ENCODE measurements at regions not wholly inside any gene's neighbourhood (a gene's known extent, or its start where the extent isn't known, plus 50 kb on each side); places are given as distances from the start of the nearest gene placed in this dataset.

- Histone ChIP-seq H3K36me3 (no peaks in the 10 kb centered on the region), H3K4me3 (no peak overlapping the region), H3K9me3 (replicated peaks) (peaks cover 28% of the 10 kb centered on the region), H3K4me1 (no peaks in the 10 kb centered on the region), H3K27me3 (ENCODE audit: low read depth) (no peaks in the 10 kb centered on the region), H3K27ac (replicated peaks) (no peak overlapping the region)
- DNase-seq = no peak
- TF ChIP-seq, protein P1, sequence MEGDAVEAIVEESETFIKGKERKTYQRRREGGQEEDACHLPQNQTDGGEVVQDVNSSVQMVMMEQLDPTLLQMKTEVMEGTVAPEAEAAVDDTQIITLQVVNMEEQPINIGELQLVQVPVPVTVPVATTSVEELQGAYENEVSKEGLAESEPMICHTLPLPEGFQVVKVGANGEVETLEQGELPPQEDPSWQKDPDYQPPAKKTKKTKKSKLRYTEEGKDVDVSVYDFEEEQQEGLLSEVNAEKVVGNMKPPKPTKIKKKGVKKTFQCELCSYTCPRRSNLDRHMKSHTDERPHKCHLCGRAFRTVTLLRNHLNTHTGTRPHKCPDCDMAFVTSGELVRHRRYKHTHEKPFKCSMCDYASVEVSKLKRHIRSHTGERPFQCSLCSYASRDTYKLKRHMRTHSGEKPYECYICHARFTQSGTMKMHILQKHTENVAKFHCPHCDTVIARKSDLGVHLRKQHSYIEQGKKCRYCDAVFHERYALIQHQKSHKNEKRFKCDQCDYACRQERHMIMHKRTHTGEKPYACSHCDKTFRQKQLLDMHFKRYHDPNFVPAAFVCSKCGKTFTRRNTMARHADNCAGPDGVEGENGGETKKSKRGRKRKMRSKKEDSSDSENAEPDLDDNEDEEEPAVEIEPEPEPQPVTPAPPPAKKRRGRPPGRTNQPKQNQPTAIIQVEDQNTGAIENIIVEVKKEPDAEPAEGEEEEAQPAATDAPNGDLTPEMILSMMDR (IDR thresholded peaks at IDR 0.05; ENCODE audit: borderline replicate concordance) = no peak
- intact Hi-C loops (cut with micrococcal nuclease) = no loop called here
Measured at GRCh38 chr12:78795934-78796445, 68.6 kb upstream of the SYT1 start.

DNA sequence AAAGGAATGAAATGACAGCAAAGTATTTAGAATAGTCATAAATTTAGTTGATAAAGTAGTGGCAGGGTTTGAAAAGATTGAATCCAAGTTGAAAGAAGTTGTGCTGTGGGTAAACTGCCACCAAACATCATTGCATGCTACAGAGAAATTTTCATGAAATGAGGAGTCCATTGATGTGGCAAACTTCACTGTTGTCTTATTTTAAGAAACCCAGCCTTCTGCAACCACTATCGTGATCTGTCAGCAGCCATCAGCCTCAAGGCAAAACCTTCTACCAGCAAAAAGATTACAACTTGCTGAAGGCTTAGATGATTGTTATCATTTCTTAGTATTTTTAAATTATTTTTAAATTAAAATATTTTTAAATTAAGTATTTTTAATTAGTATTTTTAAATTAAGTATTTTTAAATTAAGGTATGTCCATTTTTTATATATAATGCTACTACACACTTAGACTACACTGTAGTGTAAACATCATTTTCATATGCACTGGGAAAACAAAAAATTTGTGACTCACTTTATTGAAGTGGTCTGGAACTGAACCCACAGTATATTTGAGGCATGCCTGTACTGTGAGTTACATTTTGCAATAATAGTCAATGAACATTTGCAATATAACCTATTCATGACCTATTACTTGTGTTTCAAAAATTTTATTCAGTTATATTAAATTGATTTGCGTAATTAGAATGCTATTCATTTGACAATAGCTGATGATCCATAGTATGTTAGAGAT lies 67.2 kb upstream of the SYT1 start:
- intact Hi-C loops (cut with micrococcal nuclease) = no loop called here
- no peaks in the 10 kb centered on the region for H3K27me3 ChIP-seq (ENCODE audit: low read depth)
- H3K4me1 ChIP-seq = no peaks in the 10 kb centered on the region
- no peak for DNase-seq
- no peak overlapping the region for H3K4me3 ChIP-seq
- H3K27ac ChIP-seq (replicated peaks) = no peak overlapping the region
- no peaks in the 10 kb centered on the region for H3K36me3 ChIP-seq
- TF ChIP-seq, protein P1 (IDR thresholded peaks at IDR 0.05; ENCODE audit: borderline replicate concordance) = no peak
- peaks cover 28% of the 10 kb centered on the region for H3K9me3 ChIP-seq (replicated peaks)

GRCh38 chr12:78799649-78800048 lies 64.9 kb upstream of the SYT1 start:
- TF ChIP-seq, protein P1 (IDR thresholded peaks at IDR 0.05; ENCODE audit: borderline replicate concordance) = no peak

DNA sequence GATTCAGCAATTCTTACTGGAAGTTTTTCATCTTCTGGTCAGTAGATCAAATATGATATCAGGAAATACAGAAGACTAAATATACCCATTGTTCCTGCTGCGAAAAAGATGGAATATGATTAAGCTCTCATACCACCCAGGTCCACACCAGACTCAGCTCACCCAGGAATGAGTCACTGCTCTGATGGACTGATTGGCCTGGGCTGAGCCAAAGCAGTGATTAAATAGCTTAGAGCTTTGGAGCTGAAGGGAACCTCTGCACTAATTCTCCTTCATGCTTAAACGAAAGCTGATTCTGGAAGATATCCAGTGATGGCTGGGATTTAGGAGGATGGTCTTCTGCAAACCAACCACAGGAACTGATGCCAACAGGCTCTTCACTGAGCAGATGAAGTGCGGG lies 62.0 kb upstream of the SYT1 start:
- TF ChIP-seq, protein P1 (IDR thresholded peaks at IDR 0.05; ENCODE audit: borderline replicate concordance) = no peak
- no peak overlapping the region for H3K27ac ChIP-seq (replicated peaks)
- no peaks in the 10 kb centered on the region for H3K27me3 ChIP-seq (ENCODE audit: low read depth)
- intact Hi-C loops (cut with micrococcal nuclease) = no loop called here
- H3K9me3 ChIP-seq (replicated peaks) = no peaks in the 10 kb centered on the region
- H3K36me3 ChIP-seq = no peaks in the 10 kb centered on the region
- no peaks in the 10 kb centered on the region for H3K4me1 ChIP-seq
- H3K4me3 ChIP-seq = no peak overlapping the region
- no peak for DNase-seq

More at GRCh38 chr12:78799649-78800048, 64.9 kb upstream of the SYT1 start:
- no peak for DNase-seq
- Histone ChIP-seq H3K9me3 (replicated peaks) (peaks cover 24% of the 10 kb centered on the region), H3K27me3 (ENCODE audit: low read depth) (no peaks in the 10 kb centered on the region), H3K4me1 (no peaks in the 10 kb centered on the region), H3K27ac (replicated peaks) (no peak overlapping the region), H3K36me3 (no peaks in the 10 kb centered on the region), H3K4me3 (no peak overlapping the region)
- intact Hi-C loops (cut with micrococcal nuclease) = no loop called here

DNA sequence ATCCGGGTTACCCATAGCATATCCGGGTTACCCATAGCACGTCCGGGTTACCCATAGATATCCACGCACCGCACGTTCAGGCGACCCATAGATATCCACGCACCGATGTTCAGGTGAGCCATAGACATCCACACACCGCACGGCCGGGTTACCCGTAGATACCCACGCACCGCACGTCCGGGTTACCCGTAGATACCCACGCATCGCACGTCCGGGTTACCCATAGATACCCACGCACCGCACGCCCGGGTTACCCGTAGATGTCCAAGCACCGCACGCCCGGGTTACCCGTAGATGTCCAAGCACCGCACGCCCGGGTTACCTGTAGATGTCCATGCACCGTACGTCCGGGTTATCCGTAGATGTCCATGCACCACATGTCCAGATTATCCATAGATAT lies 60.3 kb upstream of the SYT1 start:
- intact Hi-C loops (cut with micrococcal nuclease) = no loop called here
- H3K36me3 ChIP-seq = no peaks in the 10 kb centered on the region
- no peak for DNase-seq
- TF ChIP-seq, protein P1 (IDR thresholded peaks at IDR 0.05; ENCODE audit: borderline replicate concordance) = no peak
- H3K9me3 ChIP-seq (replicated peaks) = no peaks in the 10 kb centered on the region
- H3K4me3 ChIP-seq = no peak overlapping the region
- H3K27me3 ChIP-seq (ENCODE audit: low read depth) = no peaks in the 10 kb centered on the region
- H3K4me1 ChIP-seq = no peaks in the 10 kb centered on the region
- H3K27ac ChIP-seq (replicated peaks) = no peak overlapping the region
